ENCODE measurements at regions not wholly inside any gene's neighbourhood (a gene's known extent, or its start where the extent isn't known, plus 50 kb on each side); places are given as distances from the start of the nearest gene placed in this dataset.

DNA sequence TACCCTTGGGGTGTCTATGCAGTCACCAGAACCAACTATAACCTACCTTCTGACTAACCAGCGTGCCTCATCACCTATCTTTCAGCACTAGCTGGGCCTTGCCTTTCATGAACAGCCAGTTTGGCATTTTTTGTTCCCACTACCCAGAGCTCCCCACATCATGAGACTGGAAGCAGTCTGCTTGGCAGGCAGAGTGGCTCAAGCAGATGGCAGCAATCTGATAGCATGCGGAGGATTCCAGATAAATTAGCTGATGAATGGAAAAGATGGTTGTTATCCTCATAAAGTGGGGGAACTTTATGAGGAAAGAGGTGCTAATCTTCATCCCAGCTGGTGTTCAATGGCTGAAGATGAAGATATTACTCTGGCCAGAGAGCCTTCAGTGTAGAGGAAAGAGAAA, 243.2 kb upstream of the EDA2R start:
- H3K79me2 ChIP-seq (ENCODE audit: insufficient read depth, low read length): no peaks in the 10 kb centered on the region
- no peaks in the 10 kb centered on the region for H3K36me3 Mint-ChIP-seq
- no peak overlapping the region for H3K9ac ChIP-seq (ENCODE audit: insufficient read depth, low read length, poor library complexity, severe bottlenecking)
- peaks cover 0 to 7% (median 1%) of the 10 kb centered on the region in 7 donors for H3K9me3 Mint-ChIP-seq
- no peak overlapping the region for H3K27ac Mint-ChIP-seq
- no peak overlapping the region for H3K4me3 Mint-ChIP-seq
- H3K4me1 ChIP-seq (ENCODE audit: control insufficient read depth in 1 of 2, insufficient read depth in 2 of 2, low read length in 2 of 2): no peaks in the 10 kb centered on the region
- peaks cover 0 to 3% (median 1%) of the 10 kb centered on the region in 3 donors for H3K27me3 Mint-ChIP-seq (ENCODE audit: low read depth in 3 of 3)
- no peak for DNase-seq
- H3K4me3 ChIP-seq (replicated peaks in 1 of 3; ENCODE audit: low read depth in 2 of 3, low read length in 3 of 3): no peak overlapping the region
- TF ChIP-seq, protein P1, sequence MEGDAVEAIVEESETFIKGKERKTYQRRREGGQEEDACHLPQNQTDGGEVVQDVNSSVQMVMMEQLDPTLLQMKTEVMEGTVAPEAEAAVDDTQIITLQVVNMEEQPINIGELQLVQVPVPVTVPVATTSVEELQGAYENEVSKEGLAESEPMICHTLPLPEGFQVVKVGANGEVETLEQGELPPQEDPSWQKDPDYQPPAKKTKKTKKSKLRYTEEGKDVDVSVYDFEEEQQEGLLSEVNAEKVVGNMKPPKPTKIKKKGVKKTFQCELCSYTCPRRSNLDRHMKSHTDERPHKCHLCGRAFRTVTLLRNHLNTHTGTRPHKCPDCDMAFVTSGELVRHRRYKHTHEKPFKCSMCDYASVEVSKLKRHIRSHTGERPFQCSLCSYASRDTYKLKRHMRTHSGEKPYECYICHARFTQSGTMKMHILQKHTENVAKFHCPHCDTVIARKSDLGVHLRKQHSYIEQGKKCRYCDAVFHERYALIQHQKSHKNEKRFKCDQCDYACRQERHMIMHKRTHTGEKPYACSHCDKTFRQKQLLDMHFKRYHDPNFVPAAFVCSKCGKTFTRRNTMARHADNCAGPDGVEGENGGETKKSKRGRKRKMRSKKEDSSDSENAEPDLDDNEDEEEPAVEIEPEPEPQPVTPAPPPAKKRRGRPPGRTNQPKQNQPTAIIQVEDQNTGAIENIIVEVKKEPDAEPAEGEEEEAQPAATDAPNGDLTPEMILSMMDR (IDR thresholded peaks at IDR 0.05): no peak
- no peaks in the 10 kb centered on the region for H3K36me3 ChIP-seq (replicated peaks in 1 of 2; ENCODE audit: control insufficient read depth in 1 of 2, insufficient read depth in 2 of 2, low read length in 2 of 2)
- H3K27ac ChIP-seq (ENCODE audit: low read depth in 1 of 2, low read length in 2 of 2): no peak overlapping the region
- H4K20me1 ChIP-seq (ENCODE audit: insufficient read depth, low read length): no peaks in the 10 kb centered on the region
- no peaks in the 10 kb centered on the region for H3K9me3 ChIP-seq (replicated peaks in 1 of 2; ENCODE audit: control insufficient read depth in 1 of 2, insufficient read depth in 1 of 2, low read length in 2 of 2)
- WGBS (ENCODE audit: insufficient coverage): no CpG with 5 or more reads among the region's 2 CpGs
- intact Hi-C loops (cut with micrococcal nuclease): no loop called here
- no peak overlapping the region for H2AFZ ChIP-seq (ENCODE audit: insufficient read depth, low read depth, low read length, poor library complexity, severe bottlenecking)
- H3K4me1 Mint-ChIP-seq: no peaks in the 10 kb centered on the region
- H3K4me2 ChIP-seq (replicated peaks; ENCODE audit: extremely low read depth, low read length, poor library complexity, severe bottlenecking): no peak overlapping the region
- H3K27me3 ChIP-seq (ENCODE audit: control insufficient read depth in 2 of 2, insufficient read depth in 2 of 2, low read length in 2 of 2): no peaks in the 10 kb centered on the region

DNA sequence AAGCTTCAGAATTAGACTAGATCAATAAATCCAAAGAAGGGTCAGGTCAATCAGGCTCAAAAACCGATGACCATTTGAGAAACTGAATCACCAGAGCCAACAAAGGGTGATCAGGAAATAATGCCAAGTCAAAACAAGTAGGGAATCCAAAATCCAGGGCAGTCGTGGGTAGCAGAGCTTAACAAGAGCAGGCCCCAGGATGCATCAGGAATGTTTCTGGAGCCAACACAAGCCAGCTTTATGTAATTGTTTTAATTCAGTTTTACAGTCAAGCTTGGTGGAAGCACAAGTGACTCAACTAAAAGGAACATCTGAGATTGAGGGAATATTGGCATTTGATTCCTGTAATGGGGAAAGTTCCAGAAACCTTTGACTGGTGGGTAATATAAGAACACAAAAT, 237.9 kb upstream of the EDA2R start:
- no peaks in the 10 kb centered on the region for H3K4me1 Mint-ChIP-seq
- Histone ChIP-seq H4K20me1 (ENCODE audit: insufficient read depth, low read length) (no peaks in the 10 kb centered on the region), H3K9ac (ENCODE audit: insufficient read depth, low read length, poor library complexity, severe bottlenecking) (no peak overlapping the region), H3K27me3 (ENCODE audit: control insufficient read depth in 2 of 2, insufficient read depth in 2 of 2, low read length in 2 of 2) (no peaks in the 10 kb centered on the region), H3K9me3 (replicated peaks in 1 of 2; ENCODE audit: control insufficient read depth in 1 of 2, insufficient read depth in 1 of 2, low read length in 2 of 2) (no peaks in the 10 kb centered on the region), H3K79me2 (ENCODE audit: insufficient read depth, low read length) (no peaks in the 10 kb centered on the region), H3K4me2 (replicated peaks; ENCODE audit: extremely low read depth, low read length, poor library complexity, severe bottlenecking) (no peak overlapping the region), H2AFZ (ENCODE audit: insufficient read depth, low read depth, low read length, poor library complexity, severe bottlenecking) (no peak overlapping the region), H3K4me1 (ENCODE audit: control insufficient read depth in 1 of 2, insufficient read depth in 2 of 2, low read length in 2 of 2) (no peaks in the 10 kb centered on the region), H3K36me3 (replicated peaks in 1 of 2; ENCODE audit: control insufficient read depth in 1 of 2, insufficient read depth in 2 of 2, low read length in 2 of 2) (no peaks in the 10 kb centered on the region), H3K27ac (ENCODE audit: low read depth in 1 of 2, low read length in 2 of 2) (no peak overlapping the region), H3K4me3 (replicated peaks in 1 of 3; ENCODE audit: low read depth in 2 of 3, low read length in 3 of 3) (no peak overlapping the region)
- H3K4me3 Mint-ChIP-seq: no peak overlapping the region
- H3K27me3 Mint-ChIP-seq (ENCODE audit: low read depth in 3 of 3): peaks cover 0 to 3% (median 0%) of the 10 kb centered on the region in 3 donors
- WGBS (ENCODE audit: insufficient coverage): 75% methylated on average over 2 of the region's 2 CpGs
- intact Hi-C loops (cut with micrococcal nuclease): no loop called here
- TF ChIP-seq, protein P1 (IDR thresholded peaks at IDR 0.05): no peak
- DNase-seq: no peak
- H3K9me3 Mint-ChIP-seq: peaks cover 0 to 6% (median 4%) of the 10 kb centered on the region in 7 donors
- H3K27ac Mint-ChIP-seq: no peak overlapping the region
- no peaks in the 10 kb centered on the region for H3K36me3 Mint-ChIP-seq

Measured in CD14-positive monocyte (primary cell).